Endothelial cell of umbilical vein (primary cell): ENCODE measurements at regions not wholly inside any gene's neighbourhood (a gene's known extent, or its start where the extent isn't known, plus 50 kb on each side); places are given as distances from the start of the nearest gene placed in this dataset.

Experiments used
- BruUV-seq: library from RNA; stranded (reverse); fragments of 400-500 nt; replicated peaks from 2 replicates; lab custom pipeline; 2021; lab: Mats Ljungman, UMichigan
- CTCF ChIA-PET: fragments of 300-600, 350-600 bp; sonication (Branson Sonifier 250); formaldehyde crosslinking; loops from one replicate; lab custom pipeline; 2021; ENCODE audit warnings: antibody characterized with exemption, inconsistent platforms; lab: Charles Lee
- POLR2A ChIA-PET: fragments of 300-600, 350-600 bp; sonication (Branson Sonifier 250); formaldehyde crosslinking; loops from one replicate; lab custom pipeline; 2021; ENCODE audit warnings: antibody characterized with exemption, inconsistent platforms; lab: Charles Lee
- DNase-seq: peaks from one replicate; pipeline ENCODE4 v3.0.0-alpha.2; 2011; ENCODE audit warnings: low read depth, low spot score
- FAIRE-seq: peaks from 2 replicates; lab custom pipeline; 2011; peaks lifted over from hg19 to GRCh38; lab: Jason Lieb, UNC
- H2AFZ ChIP-seq: 2 replicates; pipeline ENCODE4 v1.6.0; 2012; ENCODE audit warnings: low read depth, low read length, control low read depth, inconsistent platforms
- H3K27ac ChIP-seq: 2 replicates; pipeline ENCODE4 v1.5.1; 2011; ENCODE audit warnings: low read depth, mild to moderate bottlenecking, control low read depth, low read length, moderate library complexity; ENCODE audit not compliant: insufficient read depth
- H3K27me3 ChIP-seq, 2 experiments: 2 replicates each; pipeline versions ENCODE4 v1.6.0 to v1.6.1; 2011; ENCODE audit warnings: low read length in 2 of 2, mixed read lengths in 1 of 2; ENCODE audit not compliant: control insufficient read depth in 2 of 2, insufficient read depth in 2 of 2
- H3K36me3 ChIP-seq, 2 experiments: 2 replicates in 1 of 2; 3 replicates in 1 of 2; pipeline ENCODE4 v1.5.1; 2011; ENCODE audit warnings: low read length in 2 of 2, mild to moderate bottlenecking in 1 of 2, moderate library complexity in 1 of 2; ENCODE audit not compliant: control insufficient read depth in 2 of 2, insufficient read depth in 2 of 2; ENCODE audit errors: extremely low read depth in 1 of 2
- H3K4me1 ChIP-seq: 3 replicates; pipeline ENCODE4 v1.5.1; 2011; ENCODE audit warnings: mild to moderate bottlenecking, low read length; ENCODE audit not compliant: control insufficient read depth, insufficient read depth; ENCODE audit errors: extremely low read depth
- H3K4me2 ChIP-seq: 2 replicates; pipeline ENCODE4 v1.6.1; 2011; ENCODE audit warnings: low read length, control low read depth, mixed read lengths; ENCODE audit not compliant: insufficient read depth
- H3K4me3 ChIP-seq, 3 experiments: fragments of 200-600 bp in 1 of 3; sonication (generic), shearing (Covaris generic) in 1 of 3; replicated peaks in 1 of 3; 2 replicates each; pipeline ENCODE4 v1.5.1; 2011 to 2016; ENCODE audit warnings: control low read depth in 3 of 3, low read length in 3 of 3, mild to moderate bottlenecking in 2 of 3, inconsistent platforms in 1 of 3, low read depth in 1 of 3, moderate library complexity in 1 of 3; ENCODE audit not compliant: insufficient read depth in 1 of 3
- H3K79me2 ChIP-seq: 2 replicates; pipeline ENCODE4 v1.6.0; 2012; ENCODE audit warnings: low read length, inconsistent platforms; ENCODE audit not compliant: control insufficient read depth, insufficient read depth
- H3K9ac ChIP-seq: replicated peaks from 2 replicates; pipeline ENCODE3; 2011; ENCODE audit warnings: low read length, control low read depth; ENCODE audit not compliant: insufficient read depth; ENCODE audit errors: extremely low read depth
- H3K9me1 ChIP-seq: replicated peaks from 3 replicates; pipeline ENCODE4 v1.6.0; 2011; ENCODE audit warnings: mild to moderate bottlenecking, low read length; ENCODE audit not compliant: control insufficient read depth, insufficient read depth; ENCODE audit errors: extremely low read depth
- H3K9me3 ChIP-seq: replicated peaks from 2 replicates; pipeline ENCODE4 v1.5.1; 2012; ENCODE audit warnings: low read length, inconsistent platforms; ENCODE audit not compliant: control insufficient read depth, insufficient read depth
- H4K20me1 ChIP-seq: replicated peaks from 2 replicates; pipeline ENCODE3; 2011; ENCODE audit warnings: mild to moderate bottlenecking, low read length; ENCODE audit not compliant: control insufficient read depth, insufficient read depth; ENCODE audit errors: extremely low read depth
- CTCF ChIP-seq, 2 donors: IDR thresholded peaks; 1 replicate in 1 of 2; 2 replicates in 1 of 2; pipeline ENCODE4 v1.5.1; 2011; ENCODE audit warnings: low read length in 2 of 2, mild to moderate bottlenecking in 2 of 2, moderate library complexity in 2 of 2, control low read depth in 1 of 2, inconsistent platforms in 1 of 2, low read depth in 1 of 2; ENCODE audit not compliant: insufficient read depth in 1 of 2; ENCODE audit errors: extremely low read depth in 1 of 2
- EZH2 ChIP-seq: IDR thresholded peaks from 2 replicates; pipeline ENCODE4 v1.6.1; 2012; ENCODE audit warnings: borderline replicate concordance, low read depth, mild to moderate bottlenecking, moderate library complexity, low read length, inconsistent platforms; ENCODE audit not compliant: severe bottlenecking
- FOS ChIP-seq: IDR thresholded peaks from 2 replicates; pipeline ENCODE4 v1.6.1; 2011; ENCODE audit warnings: mild to moderate bottlenecking, low read length, moderate library complexity, borderline replicate concordance; ENCODE audit not compliant: insufficient read depth
- GATA2 ChIP-seq: IDR thresholded peaks from 2 replicates; pipeline ENCODE4 v1.7.0; 2011; ENCODE audit warnings: low read depth, mild to moderate bottlenecking, moderate library complexity, mixed read lengths, low read length; ENCODE audit not compliant: insufficient read length, insufficient read depth
- JUN ChIP-seq: IDR thresholded peaks from 2 replicates; pipeline ENCODE4 v1.6.1; 2011; ENCODE audit warnings: borderline replicate concordance, low read depth; ENCODE audit not compliant: insufficient read length, insufficient read depth
- MAX ChIP-seq: IDR thresholded peaks from 2 replicates; pipeline ENCODE4 v1.6.1; 2011; ENCODE audit not compliant: insufficient read depth, insufficient read length
- MYC ChIP-seq: IDR thresholded peaks from one replicate; pipeline ENCODE4 v1.6.1; 2011; ENCODE audit warnings: mild to moderate bottlenecking, low read depth, low read length
- POLR2A ChIP-seq: IDR thresholded peaks from 2 replicates; pipeline ENCODE4 v1.6.1; 2012; ENCODE audit warnings: low read depth, mild to moderate bottlenecking, control low read depth, low read length
- POLR2AphosphoS5 ChIP-seq: IDR thresholded peaks from 2 replicates; pipeline ENCODE4 v1.6.1; 2012; ENCODE audit warnings: low read depth, mild to moderate bottlenecking, control low read depth, low read length, moderate library complexity; ENCODE audit not compliant: insufficient read depth
- dilution Hi-C: fragments of 300-500 bp; cut with MboI; formaldehyde crosslinking; loops from one replicate; pipeline ENCODE4 v1.15.0; 2019; ENCODE audit warnings: low sequenced_read_pairs; ENCODE audit not compliant: extremely low pct_ligation_motif_present
- intact Hi-C: fragments of 100-400 bp; cut with micrococcal nuclease; formaldehyde crosslinking; loops from one replicate; pipeline ENCODE4 v1.10.0; 2022

- intact Hi-C loops (no loop called here), dilution Hi-C loops (no loop called here)
- H3K9me1 ChIP-seq = no peaks in the 10 kb centered on the region
- no peak overlapping the region for H2AFZ ChIP-seq
- ChIA-PET CTCF (no interaction called here), POLR2A (no interaction called here)
- FAIRE-seq (no peak), DNase-seq (no peak)
- H3K4me2 ChIP-seq = no peak overlapping the region
- H4K20me1 ChIP-seq = no peaks in the 10 kb centered on the region
- no TSS peak for BruUV-seq
- H3K36me3 ChIP-seq = no peaks in the 10 kb centered on the region
- no peak overlapping the region for H3K4me3 ChIP-seq
- H3K27me3 ChIP-seq = no peaks in the 10 kb centered on the region
- H3K9ac ChIP-seq = no peak overlapping the region
- no peaks in the 10 kb centered on the region for H3K79me2 ChIP-seq
- H3K4me1 ChIP-seq = no peaks in the 10 kb centered on the region
- H3K27ac ChIP-seq = no peak overlapping the region
- no peak for TF ChIP-seq MYC
- TF ChIP-seq FOS = no peak
- no peak for TF ChIP-seq POLR2A
- H3K9me3 ChIP-seq = peaks cover 4% of the 10 kb centered on the region
Observed at GRCh38 chr6:40227735-40228134, 293.5 kb upstream of the MOCS1 start.

DNA sequence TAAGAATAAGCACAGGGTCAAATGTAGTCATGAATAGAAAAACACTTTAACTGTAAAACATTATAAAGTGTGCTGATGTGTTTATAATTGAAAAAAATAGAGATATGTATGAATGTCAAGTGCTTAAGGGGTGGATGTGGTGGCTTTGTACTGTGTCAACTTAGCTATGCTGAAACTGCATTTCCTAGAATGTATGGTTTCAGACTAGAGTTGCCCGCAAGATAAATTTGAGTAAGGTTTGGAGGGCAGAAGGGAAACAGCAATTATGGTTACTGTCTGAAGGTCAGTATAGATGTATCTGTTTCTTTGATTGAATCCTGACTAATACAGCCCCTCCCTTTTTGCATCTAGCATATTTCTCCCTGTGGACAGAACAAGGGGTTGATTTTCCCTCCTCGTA, 288.1 kb upstream of the MOCS1 start:
- ChIA-PET CTCF (no interaction called here), POLR2A (no interaction called here)
- BruUV-seq = no TSS peak
- Histone ChIP-seq H3K79me2 (no peaks in the 10 kb centered on the region), H3K9me3 (peaks cover 2% of the 10 kb centered on the region), H3K36me3 (no peaks in the 10 kb centered on the region), H3K9me1 (no peaks in the 10 kb centered on the region), H3K4me1 (no peaks in the 10 kb centered on the region), H4K20me1 (no peaks in the 10 kb centered on the region), H3K4me3 (no peak overlapping the region), H3K9ac (no peak overlapping the region), H2AFZ (no peak overlapping the region), H3K27ac (no peak overlapping the region), H3K4me2 (no peak overlapping the region), H3K27me3 (no peaks in the 10 kb centered on the region)
- TF ChIP-seq MYC (no peak), FOS (no peak), GATA2 (no peak), MAX (no peak), EZH2 (no peak), CTCF (IDR thresholded peaks at IDR 0.05; ENCODE audit: extremely low read depth in 1 of 2, insufficient read depth in 1 of 2, low read depth in 1 of 2, low read length in 2 of 2) (no peak), POLR2A (no peak), POLR2AphosphoS5 (no peak), JUN (no peak)
- FAIRE-seq = no peak
- no peak for DNase-seq
- dilution Hi-C loops (no loop called here), intact Hi-C loops (no loop called here)
